GM12878 (cell line): ENCODE measurements at regions not wholly inside any gene's neighbourhood (a gene's known extent, or its start where the extent isn't known, plus 50 kb on each side); places are given as distances from the start of the nearest gene placed in this dataset.

Source experiments
- ATAC-seq: fragments of 200-7000 bp; cut with Tn5 transposase; 3 replicates; pipeline ENCODE4 v1.9.1; 2020; ENCODE audit warnings: mild to moderate bottlenecking, moderate library complexity
- BruUV-seq: library from RNA; stranded (reverse); fragments of 400-500 nt; replicated peaks from 2 replicates; lab custom pipeline; 2021; lab: Mats Ljungman, UMichigan
- CTCF ChIA-PET: fragments of 300-600 bp; sonication (Branson Sonifier 250); formaldehyde crosslinking; extraction: SDS; loops from one replicate; lab custom pipeline; 2021; ENCODE audit warnings: inconsistent platforms; lab: Yijun Ruan, JAX
- POLR2A ChIA-PET: fragments of 350-600 bp; formaldehyde crosslinking; extraction: SDS; loops from one replicate; lab custom pipeline; 2021; ENCODE audit warnings: inconsistent platforms; lab: Charles Lee
- RAD21 ChIA-PET: fragments of 300-600 bp; sonication (Branson Sonifier 250); formaldehyde crosslinking; loops from one replicate; lab custom pipeline; 2023; ENCODE audit warnings: antibody characterized with exemption; ENCODE audit not compliant: unreplicated experiment; lab: Charles Lee
- SMC1A ChIA-PET: fragments of 300-600 bp; sonication (Branson Sonifier 250); formaldehyde crosslinking; loops from one replicate; lab custom pipeline; 2023; ENCODE audit not compliant: unreplicated experiment, uncharacterized antibody; lab: Charles Lee
- DNase-seq: peaks from one replicate; pipeline ENCODE4 v3.0.0-alpha.2; 2011; ENCODE audit warnings: low read depth, low spot score
- FAIRE-seq: peaks from 3 replicates; lab custom pipeline; 2011; peaks lifted over from hg19 to GRCh38; lab: Jason Lieb, UNC
- H2AFZ ChIP-seq: 2 replicates; pipeline ENCODE4 v1.6.0; 2011; ENCODE audit warnings: low read depth, low read length, control low read depth; ENCODE audit not compliant: control insufficient read depth
- H3K27ac ChIP-seq: 2 replicates; pipeline ENCODE4 v1.5.1; 2011; ENCODE audit warnings: control low read depth; ENCODE audit not compliant: control insufficient read depth, insufficient read depth
- H3K27me3 ChIP-seq, 2 experiments: replicated peaks in 1 of 2; 2 replicates each; pipeline versions ENCODE4 v1.6.0 to v1.6.1; 2011; ENCODE audit warnings: low read length in 1 of 2; ENCODE audit not compliant: control insufficient read depth in 2 of 2, insufficient read depth in 2 of 2
- H3K36me3 ChIP-seq, 2 experiments: 2 replicates each; pipeline ENCODE4 v1.5.1; 2011; ENCODE audit warnings: low read length in 1 of 2; ENCODE audit not compliant: control insufficient read depth in 2 of 2, insufficient read depth in 2 of 2
- H3K4me1 ChIP-seq: 2 replicates; pipeline ENCODE4 v1.6.1; 2011; ENCODE audit warnings: mild to moderate bottlenecking, low read length, moderate library complexity, mixed read lengths; ENCODE audit not compliant: control insufficient read depth, insufficient read depth
- H3K4me2 ChIP-seq: 2 replicates; pipeline ENCODE4 v1.6.0; 2011; ENCODE audit warnings: control low read depth; ENCODE audit not compliant: control insufficient read depth, insufficient read depth
- H3K4me3 ChIP-seq: fragments of 200-600 bp; sonication (generic); 2 replicates; pipeline ENCODE4 v1.5.1; 2016
- H3K79me2 ChIP-seq: 2 replicates; pipeline ENCODE4 v1.6.0; 2011; ENCODE audit warnings: low read length; ENCODE audit not compliant: control insufficient read depth, insufficient read depth
- H3K9ac ChIP-seq: 2 replicates; pipeline ENCODE4 v1.8.0; 2011; ENCODE audit warnings: low read length, control low read depth, mixed read lengths; ENCODE audit not compliant: control insufficient read depth, insufficient read depth
- H3K9me3 ChIP-seq: replicated peaks from 3 replicates; pipeline ENCODE4 v1.5.1; 2011; ENCODE audit warnings: mild to moderate bottlenecking, low read length; ENCODE audit not compliant: control insufficient read depth, insufficient read depth
- H4K20me1 ChIP-seq: 2 replicates; pipeline ENCODE4 v1.6.0; 2011; ENCODE audit not compliant: control insufficient read depth, insufficient read depth
- EED ChIP-seq: sonication (generic); IDR thresholded peaks from 2 replicates; pipeline ENCODE4 v1.6.1; 2016; ENCODE audit warnings: antibody characterized with exemption, low read depth
- EZH2 ChIP-seq: IDR thresholded peaks from 2 replicates; pipeline ENCODE4 v1.6.1; 2012; ENCODE audit warnings: low read depth, mild to moderate bottlenecking, control low read depth, inconsistent platforms, low read length, borderline replicate concordance; ENCODE audit not compliant: control insufficient read depth
- MTA2 ChIP-seq: fragments of 450-650 bp; IDR thresholded peaks from 2 replicates; pipeline ENCODE4 v1.6.1; 2016; ENCODE audit warnings: low read depth, mild to moderate bottlenecking, moderate library complexity
- POLR2A ChIP-seq: IDR thresholded peaks from 2 replicates; pipeline ENCODE4 v1.6.1; 2011; ENCODE audit warnings: low read depth, mild to moderate bottlenecking, low read length
- RFX5 ChIP-seq: IDR thresholded peaks from 2 replicates; pipeline ENCODE4 v1.6.1; 2011; ENCODE audit warnings: low read depth, low read length, improper control_type of control experiment
- SREBF2 ChIP-seq: IDR thresholded peaks from 2 replicates; pipeline ENCODE4 v1.6.1; 2012; ENCODE audit warnings: mild to moderate bottlenecking, low read length
- STAT3 ChIP-seq: IDR thresholded peaks from 2 replicates; pipeline ENCODE4 v1.6.1; 2011; ENCODE audit warnings: low read depth, low read length, improper control_type of control experiment
- YY1 ChIP-seq: IDR thresholded peaks from 2 replicates; pipeline ENCODE4 v1.6.1; 2011; ENCODE audit warnings: low read depth, mild to moderate bottlenecking, low read length
- ZNF274 ChIP-seq: IDR thresholded peaks from one replicate; pipeline ENCODE4 v1.8.0; 2011; ENCODE audit not compliant: insufficient read length, insufficient read depth
- ZSCAN29 ChIP-seq: fragments of 450-650 bp; IDR thresholded peaks from 2 replicates; pipeline ENCODE4 v1.6.1; 2017; ENCODE audit warnings: mild to moderate bottlenecking, moderate library complexity
- WGBS: methylation state at CpG from one replicate; pipeline ENCODE4 v1.1.6; 2016; ENCODE audit warnings: low lambda C conversion rate; ENCODE audit not compliant: insufficient replicate concordance, insufficient coverage; ENCODE audit errors: missing lambda C conversion rate; 5-methylcytosine and 5-hydroxymethylcytosine counted together
- in situ Hi-C: fragments of 300-500 bp; cut with MboI; formaldehyde crosslinking; loops from 9 replicates; pipeline ENCODE4 v1.14.3; 2018; ENCODE audit warnings: mixed read lengths
- intact Hi-C: fragments of 100-400 bp; cut with micrococcal nuclease; formaldehyde crosslinking; loops from one replicate; pipeline ENCODE4 v1.14.2; 2022; ENCODE audit not compliant: unreplicated experiment
- TF ChIP-seq, protein P1 (sequence below): fragments of 450-650 bp; conservative IDR thresholded peaks from 2 replicates; pipeline ENCODE4 v1.6.1; 2017; ENCODE audit warnings: mild to moderate bottlenecking, moderate library complexity
- TF ChIP-seq, protein P2 (sequence below): IDR thresholded peaks from 2 replicates; pipeline ENCODE4 v1.6.1; 2011; ENCODE audit warnings: borderline replicate concordance, low read depth, mild to moderate bottlenecking, moderate library complexity, mixed read lengths, low read length; ENCODE audit not compliant: insufficient read depth; ENCODE audit errors: extremely low read length
- TF ChIP-seq, protein P3 (sequence below): IDR thresholded peaks from 2 replicates; pipeline ENCODE4 v1.6.1; 2012; ENCODE audit warnings: low read length, inconsistent platforms

DNA sequence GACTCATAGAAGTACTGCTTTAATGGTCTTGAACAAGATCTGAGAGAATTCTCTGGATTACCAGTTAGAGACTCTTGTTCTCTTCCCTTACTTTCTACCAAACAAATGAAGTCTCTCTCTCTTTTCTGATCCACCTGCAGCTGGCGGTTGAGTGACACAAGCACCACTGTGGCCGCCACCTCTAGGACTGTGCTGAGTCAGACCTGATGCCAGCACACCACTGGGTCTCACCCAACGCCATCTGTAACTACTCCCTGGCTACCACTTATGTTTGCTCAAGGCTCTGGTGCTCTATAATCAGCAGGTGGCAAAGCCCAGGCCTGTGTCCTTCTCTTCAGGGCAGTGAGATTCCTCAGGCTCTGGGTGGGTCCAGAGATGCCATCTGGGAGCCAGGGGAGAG, 1173.5 kb downstream of the RPA4 start:
- ChIA-PET SMC1A (no interaction called here), CTCF (no interaction called here), RAD21 (no interaction called here), POLR2A (no interaction called here)
- Histone ChIP-seq H3K27ac (no peak overlapping the region), H2AFZ (no peak overlapping the region), H3K4me2 (no peak overlapping the region), H4K20me1 (no peaks in the 10 kb centered on the region), H3K27me3 (no peaks in the 10 kb centered on the region), H3K36me3 (no peaks in the 10 kb centered on the region), H3K9ac (no peak overlapping the region), H3K4me3 (no peak overlapping the region), H3K9me3 (no peaks in the 10 kb centered on the region; the same call in 2 of the 3 replicates), H3K79me2 (no peaks in the 10 kb centered on the region), H3K4me1 (no peaks in the 10 kb centered on the region)
- FAIRE-seq, result no peak
- no peak for DNase-seq
- 0% methylated on average over 3 of the region's 3 CpGs for WGBS
- BruUV-seq, result no TSS peak
- intact Hi-C loops (no loop called here), in situ Hi-C loops (no loop called here)
- TF ChIP-seq, protein P1, sequence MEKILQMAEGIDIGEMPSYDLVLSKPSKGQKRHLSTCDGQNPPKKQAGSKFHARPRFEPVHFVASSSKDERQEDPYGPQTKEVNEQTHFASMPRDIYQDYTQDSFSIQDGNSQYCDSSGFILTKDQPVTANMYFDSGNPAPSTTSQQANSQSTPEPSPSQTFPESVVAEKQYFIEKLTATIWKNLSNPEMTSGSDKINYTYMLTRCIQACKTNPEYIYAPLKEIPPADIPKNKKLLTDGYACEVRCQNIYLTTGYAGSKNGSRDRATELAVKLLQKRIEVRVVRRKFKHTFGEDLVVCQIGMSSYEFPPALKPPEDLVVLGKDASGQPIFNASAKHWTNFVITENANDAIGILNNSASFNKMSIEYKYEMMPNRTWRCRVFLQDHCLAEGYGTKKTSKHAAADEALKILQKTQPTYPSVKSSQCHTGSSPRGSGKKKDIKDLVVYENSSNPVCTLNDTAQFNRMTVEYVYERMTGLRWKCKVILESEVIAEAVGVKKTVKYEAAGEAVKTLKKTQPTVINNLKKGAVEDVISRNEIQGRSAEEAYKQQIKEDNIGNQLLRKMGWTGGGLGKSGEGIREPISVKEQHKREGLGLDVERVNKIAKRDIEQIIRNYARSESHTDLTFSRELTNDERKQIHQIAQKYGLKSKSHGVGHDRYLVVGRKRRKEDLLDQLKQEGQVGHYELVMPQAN, result no peak
- TF ChIP-seq POLR2A, result no peak
- no peak for ATAC-seq

DNA sequence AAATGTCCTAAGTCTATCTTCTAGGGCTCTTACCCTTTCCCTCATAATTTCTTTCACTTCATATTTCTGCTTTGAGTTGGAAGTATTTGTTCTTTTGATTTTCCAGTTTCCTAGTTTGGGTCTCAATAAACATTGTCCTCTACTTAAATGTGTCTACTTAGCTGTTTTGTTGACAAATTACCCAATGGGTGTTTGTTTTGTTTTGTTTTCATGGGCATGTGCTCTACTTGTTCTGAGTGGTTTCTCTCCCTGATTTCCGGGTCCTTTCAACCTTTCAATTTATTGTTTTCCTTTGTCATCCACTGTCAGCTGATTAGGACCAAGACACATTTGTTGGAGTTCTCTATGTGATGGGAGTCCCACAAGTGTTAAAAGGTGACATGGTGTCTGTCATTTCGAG, 1181.4 kb downstream of the RPA4 start:
- CTCF ChIA-PET, result no interaction called here
- H3K4me3 ChIP-seq, result no peak overlapping the region
- FAIRE-seq (no peak), DNase-seq (no peak), ATAC-seq (no peak)
- no TSS peak for BruUV-seq
- SMC1A ChIA-PET, result no interaction called here
- no peaks in the 10 kb centered on the region for H3K36me3 ChIP-seq
- no peaks in the 10 kb centered on the region for H3K9me3 ChIP-seq
- TF ChIP-seq SREBF2, result no peak
- no peak for TF ChIP-seq ZSCAN29
- TF ChIP-seq, protein P2, sequence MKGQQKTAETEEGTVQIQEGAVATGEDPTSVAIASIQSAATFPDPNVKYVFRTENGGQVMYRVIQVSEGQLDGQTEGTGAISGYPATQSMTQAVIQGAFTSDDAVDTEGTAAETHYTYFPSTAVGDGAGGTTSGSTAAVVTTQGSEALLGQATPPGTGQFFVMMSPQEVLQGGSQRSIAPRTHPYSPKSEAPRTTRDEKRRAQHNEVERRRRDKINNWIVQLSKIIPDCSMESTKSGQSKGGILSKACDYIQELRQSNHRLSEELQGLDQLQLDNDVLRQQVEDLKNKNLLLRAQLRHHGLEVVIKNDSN, result no peak
- TF ChIP-seq, protein P3, sequence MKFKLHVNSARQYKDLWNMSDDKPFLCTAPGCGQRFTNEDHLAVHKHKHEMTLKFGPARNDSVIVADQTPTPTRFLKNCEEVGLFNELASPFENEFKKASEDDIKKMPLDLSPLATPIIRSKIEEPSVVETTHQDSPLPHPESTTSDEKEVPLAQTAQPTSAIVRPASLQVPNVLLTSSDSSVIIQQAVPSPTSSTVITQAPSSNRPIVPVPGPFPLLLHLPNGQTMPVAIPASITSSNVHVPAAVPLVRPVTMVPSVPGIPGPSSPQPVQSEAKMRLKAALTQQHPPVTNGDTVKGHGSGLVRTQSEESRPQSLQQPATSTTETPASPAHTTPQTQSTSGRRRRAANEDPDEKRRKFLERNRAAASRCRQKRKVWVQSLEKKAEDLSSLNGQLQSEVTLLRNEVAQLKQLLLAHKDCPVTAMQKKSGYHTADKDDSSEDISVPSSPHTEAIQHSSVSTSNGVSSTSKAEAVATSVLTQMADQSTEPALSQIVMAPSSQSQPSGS, result no peak
- TF ChIP-seq STAT3, result no peak
- no peak for TF ChIP-seq EED
- no peak for TF ChIP-seq RFX5
- no peak for TF ChIP-seq ZNF274
- TF ChIP-seq EZH2, result no peak
- no peak for TF ChIP-seq MTA2
- no peak for TF ChIP-seq YY1
- 29% methylated on average over 2 of the region's 2 CpGs for WGBS
- POLR2A ChIA-PET, result no interaction called here
- H3K79me2 ChIP-seq, result no peaks in the 10 kb centered on the region
- H3K9ac ChIP-seq, result no peak overlapping the region
- no peak overlapping the region for H2AFZ ChIP-seq
- H3K4me1 ChIP-seq, result no peaks in the 10 kb centered on the region
- H3K27me3 ChIP-seq, result no peaks in the 10 kb centered on the region
- in situ Hi-C loops, result no loop called here
- no peaks in the 10 kb centered on the region for H4K20me1 ChIP-seq
- no peak overlapping the region for H3K27ac ChIP-seq
- intact Hi-C loops, result no loop called here
- RAD21 ChIA-PET, result no interaction called here
- H3K4me2 ChIP-seq, result no peak overlapping the region
